ENCODE measurements at regions not wholly inside any gene's neighbourhood (a gene's known extent, or its start where the extent isn't known, plus 50 kb on each side); places are given as distances from the start of the nearest gene placed in this dataset.

GRCh38 chr16:82464187-82464586, 162.6 kb upstream of the CDH13 start:
- TF ChIP-seq CTCF (IDR thresholded peaks at IDR 0.05; ENCODE audit: low read depth, low read length): no peak
- no peak for DNase-seq (ENCODE audit: extremely low read depth, low read depth)

GRCh38 chr16:82460766-82461165, 166.0 kb upstream of the CDH13 start:
- no peak for DNase-seq (ENCODE audit: extremely low read depth, low read depth)
- TF ChIP-seq CTCF (IDR thresholded peaks at IDR 0.05; ENCODE audit: low read depth, low read length): no peak

GRCh38 chr16:82459580-82460256, 167.1 kb upstream of the CDH13 start:
- TF ChIP-seq CTCF (IDR thresholded peaks at IDR 0.05; ENCODE audit: low read depth, low read length): no peak
- DNase-seq (ENCODE audit: extremely low read depth, low read depth): no peak

- peak; percentile 65 for TF ChIP-seq CTCF (IDR thresholded peaks at IDR 0.05; ENCODE audit: low read depth, low read length)
- DNase-seq (ENCODE audit: extremely low read depth, low read depth): peak; percentile 14
These were observed 170.1 kb upstream of the CDH13 start for GRCh38 chr16:82456683-82457082.

- DNase-seq (ENCODE audit: extremely low read depth, low read depth): no peak
- no peak for TF ChIP-seq CTCF (IDR thresholded peaks at IDR 0.05; ENCODE audit: low read depth, low read length)
These were observed 172.2 kb upstream of the CDH13 start for GRCh38 chr16:82454566-82454965.

GRCh38 chr16:82454152-82454551, 172.6 kb upstream of the CDH13 start:
- no peak for TF ChIP-seq CTCF (IDR thresholded peaks at IDR 0.05; ENCODE audit: low read depth, low read length)
- no peak for DNase-seq (ENCODE audit: extremely low read depth, low read depth)

- DNase-seq (ENCODE audit: extremely low read depth, low read depth): no peak
- TF ChIP-seq CTCF (IDR thresholded peaks at IDR 0.05; ENCODE audit: low read depth, low read length): no peak
These were observed 174.6 kb upstream of the CDH13 start for GRCh38 chr16:82452004-82452756.
